HG02610 (cell line): ENCODE measurements at regions not wholly inside any gene's neighbourhood (a gene's known extent, or its start where the extent isn't known, plus 50 kb on each side); places are given as distances from the start of the nearest gene placed in this dataset.
"Not testable (repeated sequence)": the region's sequence is repeated elsewhere in the genome, so short reads cannot be mapped to it uniquely, and the experiment has no call there.

ENCODE experiments used
- ATAC-seq: cut with Tn5 transposase; IDR thresholded peaks from one replicate; pipeline ENCODE4 v1.9.1; 2021; ENCODE audit warnings: mild to moderate bottlenecking, moderate library complexity; ENCODE audit not compliant: unreplicated experiment

DNA sequence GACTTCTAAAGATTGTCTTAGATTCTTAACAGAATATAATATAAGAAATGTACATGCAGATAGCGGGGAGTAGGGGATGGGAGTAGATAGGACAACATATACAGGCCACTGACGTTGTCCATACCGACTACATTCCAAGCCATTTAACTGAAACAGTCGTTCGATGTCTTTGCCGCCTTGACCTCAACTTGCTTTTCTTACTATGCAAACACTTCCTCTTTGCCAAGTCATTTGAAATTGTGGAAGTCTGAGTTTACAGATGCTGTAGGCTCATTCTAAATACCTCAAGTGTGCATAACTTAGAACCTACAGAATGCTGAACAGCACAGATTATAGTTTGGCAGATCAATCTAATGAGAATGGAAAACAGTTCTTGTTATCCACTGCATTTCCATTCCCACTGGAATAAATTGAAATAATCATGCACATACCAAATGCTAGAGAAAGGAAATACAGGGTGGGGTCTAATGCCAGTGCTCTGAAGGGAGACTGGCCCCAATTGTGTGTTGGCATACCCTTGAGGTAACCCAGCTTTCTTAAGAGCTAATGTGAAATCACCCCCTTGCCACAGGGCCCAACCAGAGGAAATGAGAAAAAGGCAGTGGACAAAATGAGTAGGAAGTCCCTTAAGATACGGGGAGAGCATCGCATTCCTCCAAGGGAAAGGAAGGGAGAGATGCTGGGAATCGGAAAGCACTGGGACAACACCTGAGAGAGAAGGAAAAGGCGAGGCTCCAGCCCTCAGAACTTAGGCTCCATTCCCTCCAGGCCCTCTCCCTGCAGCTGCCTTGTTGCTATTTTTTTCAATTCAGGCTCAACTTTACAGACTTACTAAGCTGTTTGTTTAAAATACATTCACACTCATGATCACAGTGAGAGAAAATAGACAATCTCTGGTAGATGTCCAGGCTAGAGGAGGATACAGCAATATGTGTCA is 380.9 kb upstream of the TMTC1 start:
- no peak for ATAC-seq

DNA sequence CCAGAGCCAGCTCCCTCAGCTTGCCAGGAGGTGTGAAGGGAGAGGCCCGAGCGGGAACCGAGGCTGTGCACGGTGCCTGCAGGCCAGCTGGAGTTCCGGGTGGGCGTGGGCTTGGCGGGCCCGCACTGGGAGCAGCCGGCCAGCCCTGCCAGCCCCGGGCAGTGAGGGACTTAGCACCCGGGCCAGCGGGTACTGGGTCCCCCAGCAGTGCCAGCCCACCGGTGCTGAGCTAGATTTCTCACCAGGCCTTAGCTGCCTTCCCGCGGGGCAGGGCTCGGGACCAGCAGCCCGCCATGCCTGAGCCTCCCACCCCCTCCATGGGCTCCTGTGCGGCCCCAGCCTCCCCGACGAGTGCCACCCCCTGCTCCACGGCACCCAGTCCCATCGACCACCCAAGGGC is 373.1 kb upstream of the TMTC1 start:
- not testable (repeated sequence) for ATAC-seq

DNA sequence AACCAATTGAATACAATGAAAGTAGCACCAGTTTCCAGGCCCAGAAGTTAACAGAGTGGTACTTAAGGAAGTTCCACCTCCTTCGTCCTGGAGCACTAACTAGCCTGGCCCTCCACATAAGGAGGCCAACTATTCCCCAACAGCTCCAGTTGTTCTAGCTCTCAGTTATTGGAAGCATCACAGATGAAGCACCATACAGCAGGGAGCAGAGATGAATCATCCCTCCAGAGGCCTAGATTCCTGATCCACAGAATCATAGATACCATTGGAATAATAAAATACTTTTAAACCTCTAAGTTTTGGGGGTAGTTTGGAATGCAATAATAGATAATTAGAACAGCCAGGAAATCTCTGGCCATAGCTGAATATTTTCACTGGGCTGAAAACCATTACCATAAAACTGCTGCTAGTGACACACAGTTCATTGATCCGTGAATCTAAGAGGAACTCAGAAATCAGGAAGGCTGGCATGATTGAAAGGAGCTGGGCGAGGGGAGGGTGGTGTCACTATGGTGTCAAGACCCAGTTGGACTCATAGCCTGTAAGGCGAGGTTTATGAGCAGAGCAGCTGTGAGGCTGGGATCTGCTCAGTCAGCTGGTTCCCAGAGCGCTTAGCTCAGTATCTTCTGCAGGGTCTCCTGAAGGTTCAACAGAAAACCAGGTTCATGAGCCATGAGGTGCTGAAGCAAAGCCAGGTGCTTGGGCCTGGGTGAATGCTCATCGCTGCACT is 371.4 kb upstream of the TMTC1 start:
- ATAC-seq = no peak

DNA sequence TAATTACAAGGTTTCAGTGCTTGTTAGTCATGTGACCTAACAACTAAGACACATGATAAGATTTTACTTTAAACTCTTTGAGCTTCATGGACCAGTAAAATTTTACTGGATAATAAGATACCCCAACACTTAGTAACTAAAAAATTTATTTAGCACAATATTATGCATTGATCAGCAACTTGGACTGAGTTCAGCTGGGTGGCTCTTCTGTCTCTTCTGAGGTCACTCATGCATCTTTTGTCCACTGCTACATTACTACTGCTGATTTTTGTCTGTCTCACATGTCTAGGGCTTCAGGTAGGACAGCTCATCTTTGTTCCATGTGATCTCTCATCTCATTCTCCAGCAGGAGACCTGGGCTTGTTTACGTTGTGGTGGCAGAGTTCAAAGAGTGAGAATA is 370.2 kb upstream of the TMTC1 start:
- ATAC-seq = no peak

DNA sequence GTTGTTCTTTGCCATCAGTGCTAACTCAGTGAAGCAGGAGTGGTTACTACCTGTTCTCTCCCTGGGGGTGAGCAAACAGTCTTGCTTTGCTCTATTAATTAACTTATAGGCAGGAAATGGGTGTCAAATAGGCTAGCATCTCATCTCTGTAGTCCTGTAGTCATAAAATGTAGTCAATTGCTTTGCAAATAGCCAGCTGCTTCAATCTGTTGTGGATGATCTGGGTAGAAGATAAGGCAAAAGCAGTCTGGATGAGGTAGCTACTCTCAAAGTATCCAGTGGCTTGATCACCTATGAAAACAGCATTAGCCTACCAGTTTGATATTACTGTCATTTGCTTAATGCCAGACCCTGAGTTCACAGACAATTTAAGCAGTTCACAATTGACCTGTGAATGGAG is 369.0 kb upstream of the TMTC1 start:
- no peak for ATAC-seq

DNA sequence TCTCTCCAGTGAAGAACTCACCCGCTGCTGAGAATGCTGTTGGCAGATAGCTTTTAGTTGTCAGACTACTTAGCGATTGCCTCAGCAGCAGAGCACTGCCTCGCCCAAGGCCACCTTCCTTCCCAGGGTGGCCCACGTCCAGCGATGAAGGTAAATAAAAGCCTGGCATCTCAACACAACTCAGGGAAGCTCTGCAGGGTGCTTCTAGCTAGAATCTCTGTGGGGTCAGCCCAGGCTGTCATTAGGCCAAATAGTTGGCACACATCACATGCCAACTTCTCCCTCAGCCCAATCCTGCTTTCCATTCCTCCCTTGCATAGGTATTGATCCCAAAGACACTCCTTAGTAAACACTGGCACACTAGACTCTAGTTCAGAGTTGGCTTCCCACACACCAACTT is 368.1 kb upstream of the TMTC1 start:
- no peak for ATAC-seq

DNA sequence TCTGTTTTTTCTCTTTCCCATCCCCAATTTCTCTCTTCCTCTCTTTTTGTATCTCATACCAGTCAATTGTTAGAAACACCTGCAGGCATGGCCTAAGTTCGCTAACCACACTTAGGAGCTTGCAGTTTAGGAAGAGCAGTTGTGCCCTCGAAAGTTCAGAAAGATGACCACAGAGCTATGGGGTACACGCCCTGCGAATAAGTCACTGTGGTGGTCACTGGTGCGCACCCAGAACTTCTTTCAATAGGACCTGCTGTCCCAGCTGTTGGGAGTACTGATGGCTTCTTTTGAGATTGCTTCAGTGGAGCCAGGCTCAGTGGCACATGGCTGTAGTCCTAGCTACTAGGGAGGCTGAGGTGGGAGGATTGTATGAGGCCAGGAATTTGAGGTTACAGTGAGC is 362.8 kb upstream of the TMTC1 start:
- ATAC-seq = no peak

DNA sequence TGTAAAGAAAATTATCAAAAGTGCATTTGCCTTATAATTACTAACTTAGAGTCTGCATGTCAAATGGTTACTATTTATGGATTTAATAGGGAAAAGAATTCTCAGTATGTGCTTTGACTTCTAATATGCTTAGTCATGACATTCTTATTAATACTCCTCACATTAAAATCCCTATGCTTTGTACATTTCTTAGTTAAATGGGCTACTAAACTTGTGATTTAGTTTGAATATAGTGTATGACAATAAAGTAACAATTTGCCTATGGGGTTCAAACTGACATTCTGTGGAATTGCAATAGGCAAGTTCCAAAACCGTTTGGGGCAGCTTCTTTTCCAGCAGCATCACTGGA is 361.9 kb upstream of the TMTC1 start:
- no peak for ATAC-seq

DNA sequence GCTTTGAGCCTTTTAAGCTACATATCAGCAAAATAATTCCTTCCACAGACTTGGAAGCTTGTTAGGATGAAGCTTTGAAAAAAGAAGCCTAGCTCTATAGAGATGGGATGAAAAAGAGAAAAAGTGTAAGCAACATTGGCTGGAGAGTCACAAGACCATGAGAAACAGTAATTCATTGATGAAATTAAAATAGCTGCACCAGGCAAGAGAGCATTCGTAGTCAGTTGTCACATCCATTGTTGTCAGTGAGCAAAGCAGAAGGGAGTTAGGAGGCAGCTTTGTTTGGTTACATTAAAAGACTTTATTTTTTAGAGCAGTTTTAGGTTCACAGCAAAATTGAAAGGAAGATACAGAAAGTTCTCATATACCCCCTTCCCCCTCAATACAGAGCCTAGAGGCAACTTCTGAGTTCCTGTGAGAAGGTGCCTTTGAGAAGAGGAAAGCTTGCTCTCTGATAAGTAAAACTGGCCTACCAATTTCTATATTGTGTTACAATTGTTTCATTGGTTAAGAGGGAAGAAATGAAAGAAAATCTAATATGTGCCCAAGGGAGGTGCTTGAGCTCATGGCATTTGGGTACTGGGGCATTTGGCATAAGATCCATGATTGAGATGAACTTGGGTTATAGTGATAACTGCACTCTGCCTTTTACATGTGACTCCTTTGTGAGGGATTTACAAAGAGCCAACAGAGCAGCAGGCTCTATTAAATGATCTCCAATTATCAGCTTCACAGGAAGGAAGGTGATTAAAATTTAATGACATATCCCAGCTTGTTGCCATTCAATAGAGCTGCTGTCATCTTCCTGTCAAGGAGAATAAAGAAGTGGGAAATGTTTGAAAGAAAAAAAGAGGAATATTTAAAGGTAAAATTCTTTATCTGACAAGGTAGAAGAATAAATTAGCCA is 361.3 kb upstream of the TMTC1 start:
- ATAC-seq = no peak

DNA sequence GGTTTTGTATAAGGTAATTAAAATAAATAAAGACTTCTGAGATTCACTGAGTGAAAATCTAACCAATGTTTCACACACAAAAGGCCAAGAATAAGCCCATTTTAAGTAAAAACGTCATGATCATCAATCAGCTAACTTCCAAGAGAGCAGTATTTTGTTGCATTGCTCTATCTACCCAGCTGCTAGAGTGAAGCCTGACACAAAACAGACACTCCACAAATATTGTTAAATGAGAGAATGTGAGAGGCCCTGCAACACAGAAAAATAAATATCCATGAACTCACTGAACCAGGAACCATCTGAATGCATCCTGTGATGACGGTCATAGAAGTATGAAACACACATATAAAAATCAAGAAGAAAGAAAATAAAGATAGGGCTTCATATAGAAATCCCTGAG is 358.6 kb upstream of the TMTC1 start:
- ATAC-seq = no peak

DNA sequence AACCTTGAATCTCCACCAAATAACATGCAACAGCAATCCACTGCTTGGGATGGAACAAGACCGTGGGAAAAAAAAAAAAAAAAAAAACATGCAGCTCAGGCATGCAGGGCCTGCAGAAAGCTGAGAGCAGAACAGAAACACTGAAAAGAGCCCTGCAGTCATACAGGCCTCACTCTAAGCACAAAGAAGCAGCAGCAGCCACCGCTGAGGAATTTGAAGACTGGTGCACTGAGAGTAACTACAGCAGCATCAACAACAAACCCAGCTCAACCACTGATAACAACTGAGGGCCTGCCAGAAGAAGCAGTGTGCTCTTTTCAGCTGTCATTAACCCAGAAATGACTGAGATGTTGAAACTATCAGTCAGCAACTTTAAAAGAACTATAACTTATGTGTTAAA is 354.7 kb upstream of the TMTC1 start:
- no peak for ATAC-seq

DNA sequence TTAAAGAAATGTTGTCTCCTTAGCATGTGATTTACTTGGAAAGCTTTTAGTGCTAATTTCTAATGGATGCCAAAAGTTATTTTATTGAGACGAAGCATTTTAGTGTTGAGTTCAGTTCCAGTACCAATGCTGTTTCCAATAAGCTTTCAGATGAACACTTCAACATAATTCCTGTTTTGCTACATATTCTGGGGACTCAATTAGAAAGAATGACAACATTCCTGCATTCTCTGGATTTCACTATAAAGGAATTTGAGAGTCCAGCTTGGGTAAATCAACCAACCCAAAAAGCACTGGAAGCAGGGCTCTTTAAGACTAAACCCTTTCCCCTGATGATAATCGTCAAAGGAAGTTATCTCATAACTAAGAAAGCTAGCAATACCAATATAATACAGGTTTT is 353.0 kb upstream of the TMTC1 start:
- ATAC-seq = no peak

DNA sequence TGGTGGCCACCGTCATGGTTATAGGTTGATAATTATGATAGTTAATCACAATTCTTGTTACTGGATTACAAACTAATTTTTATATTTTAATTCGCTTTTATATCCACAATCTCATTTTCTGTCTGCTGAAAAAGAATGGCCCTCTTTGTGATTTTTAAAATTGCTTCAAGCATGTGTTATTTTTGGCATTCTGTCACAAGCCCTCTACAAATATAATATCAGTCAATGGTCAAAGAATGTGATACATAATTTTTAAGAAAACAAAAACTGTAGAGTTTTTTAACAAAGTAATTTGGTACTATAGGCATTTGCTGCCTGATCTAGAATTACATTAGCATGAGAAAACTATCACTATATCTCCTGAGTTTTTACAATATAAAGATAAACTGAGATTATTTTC is 352.0 kb upstream of the TMTC1 start:
- ATAC-seq = no peak

DNA sequence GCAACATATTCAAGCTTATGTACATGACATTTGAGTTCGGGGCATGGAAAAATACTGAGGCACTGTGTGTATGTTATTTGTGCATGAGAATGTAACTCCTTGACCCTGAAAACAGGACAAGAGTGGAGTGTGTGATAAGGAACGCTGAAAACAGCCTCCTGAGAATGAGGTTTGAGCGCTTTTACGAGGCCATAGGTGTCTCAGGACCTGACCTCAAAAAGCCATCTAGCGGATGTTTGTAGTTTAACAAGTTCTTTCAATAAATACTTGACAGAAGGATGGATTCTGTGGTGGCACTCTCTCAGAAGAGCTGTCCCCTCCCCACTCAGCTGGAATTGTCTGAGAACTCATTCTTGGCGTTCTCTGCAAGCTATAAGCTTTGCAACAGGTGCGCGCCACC is 350.5 kb upstream of the TMTC1 start:
- no peak for ATAC-seq

DNA sequence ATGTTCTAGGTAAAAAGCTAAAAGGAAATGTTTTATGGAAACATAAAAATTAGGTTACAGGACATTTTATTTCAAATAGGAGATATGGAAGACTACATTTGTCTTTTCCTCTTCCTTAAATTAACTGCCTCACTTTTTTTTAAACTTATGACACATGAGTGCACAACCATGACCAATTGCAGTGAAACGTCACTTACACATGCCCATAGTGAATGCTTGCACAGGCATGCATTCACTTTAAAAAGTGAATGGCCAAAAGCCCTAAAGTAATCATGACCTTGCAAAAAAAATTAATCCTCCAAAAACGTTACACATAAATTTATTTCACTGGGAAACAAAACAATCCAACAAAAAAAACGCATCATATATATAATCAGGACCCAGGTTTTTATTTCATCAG is 343.2 kb upstream of the TMTC1 start:
- ATAC-seq = no peak

DNA sequence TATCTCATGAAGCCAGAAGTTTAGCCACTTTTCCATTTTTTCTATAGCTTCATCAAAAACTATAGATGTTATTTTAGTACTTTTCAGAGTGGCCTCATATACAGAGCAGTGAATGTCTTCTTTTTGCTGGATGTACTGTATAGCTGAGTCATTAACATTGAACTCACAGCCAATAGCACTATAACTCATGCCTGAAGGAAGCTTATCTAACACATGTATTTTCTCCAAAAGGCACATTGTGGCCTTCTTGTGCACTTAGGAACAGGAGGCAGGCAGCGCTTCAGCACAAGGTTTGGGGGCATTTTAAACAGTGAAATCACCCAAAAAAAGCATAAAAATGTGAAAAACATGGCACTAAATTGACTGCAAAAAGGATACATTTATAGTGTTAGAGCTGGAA is 336.8 kb upstream of the TMTC1 start:
- ATAC-seq = no peak

DNA sequence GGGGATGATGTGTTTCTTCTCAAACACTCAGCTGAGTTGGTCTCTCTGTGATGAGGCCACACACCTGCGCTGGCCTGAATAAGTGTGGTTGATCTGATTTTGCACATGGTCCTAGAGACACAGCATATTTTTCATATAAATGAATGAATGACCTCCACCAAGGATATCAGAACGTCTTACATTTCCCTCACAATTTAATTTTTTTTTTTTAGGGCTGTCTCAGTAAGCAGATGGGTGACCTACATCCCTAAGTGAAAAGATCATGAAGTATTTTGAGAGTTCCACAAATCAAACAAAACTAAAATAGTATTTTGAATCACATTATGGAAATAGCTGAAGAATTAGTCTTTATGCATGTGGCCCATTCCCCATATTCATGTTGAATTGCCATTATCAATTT is 333.7 kb upstream of the TMTC1 start:
- ATAC-seq = no peak

DNA sequence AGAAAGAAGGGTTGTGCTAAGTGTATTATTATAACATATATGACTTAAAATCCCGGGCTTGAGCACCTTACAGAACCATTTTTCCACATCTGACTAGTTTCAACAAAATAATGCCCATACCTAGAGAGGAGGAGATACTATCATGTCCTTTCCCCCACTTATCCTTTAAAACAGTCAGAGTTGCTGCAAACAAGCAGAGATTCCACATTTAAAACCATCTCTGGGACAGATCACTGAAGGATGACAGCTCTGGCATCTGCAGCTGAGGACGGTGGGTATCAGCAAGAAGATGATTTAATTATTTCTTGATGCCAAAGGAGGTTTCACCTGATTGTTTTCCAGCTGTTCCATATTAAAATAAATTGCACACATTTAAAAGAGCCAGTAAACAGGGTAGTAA is 328.0 kb upstream of the TMTC1 start:
- ATAC-seq = no peak

DNA sequence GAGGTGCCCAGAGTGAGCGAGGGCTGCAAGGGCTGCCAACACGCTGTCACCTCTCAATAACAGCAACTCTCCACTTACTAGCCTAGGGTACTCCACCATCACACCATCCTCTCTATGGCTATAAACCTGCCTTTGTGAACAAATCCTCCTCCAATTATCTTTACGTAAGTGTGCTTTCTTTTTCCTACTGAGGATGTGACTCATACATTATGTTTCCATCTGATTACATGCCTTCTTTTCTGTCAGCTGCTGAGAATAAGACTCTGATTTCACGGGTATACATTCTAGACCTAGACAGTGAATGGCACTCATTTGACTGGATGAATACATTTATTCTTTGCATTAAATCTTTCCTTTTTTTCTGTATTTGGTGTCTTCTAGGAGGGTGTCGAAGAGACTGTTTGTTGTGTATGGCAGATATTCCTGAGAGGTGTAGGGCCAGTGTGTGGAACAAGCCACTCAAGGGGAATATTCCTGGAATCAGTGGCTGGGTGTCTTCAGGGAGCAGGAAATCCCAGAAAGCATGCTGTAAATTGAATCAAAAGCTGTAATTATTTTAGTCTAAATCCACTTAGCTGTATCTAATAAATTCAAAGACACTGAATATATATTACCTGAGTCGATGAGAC is 327.3 kb upstream of the TMTC1 start:
- ATAC-seq = no peak

DNA sequence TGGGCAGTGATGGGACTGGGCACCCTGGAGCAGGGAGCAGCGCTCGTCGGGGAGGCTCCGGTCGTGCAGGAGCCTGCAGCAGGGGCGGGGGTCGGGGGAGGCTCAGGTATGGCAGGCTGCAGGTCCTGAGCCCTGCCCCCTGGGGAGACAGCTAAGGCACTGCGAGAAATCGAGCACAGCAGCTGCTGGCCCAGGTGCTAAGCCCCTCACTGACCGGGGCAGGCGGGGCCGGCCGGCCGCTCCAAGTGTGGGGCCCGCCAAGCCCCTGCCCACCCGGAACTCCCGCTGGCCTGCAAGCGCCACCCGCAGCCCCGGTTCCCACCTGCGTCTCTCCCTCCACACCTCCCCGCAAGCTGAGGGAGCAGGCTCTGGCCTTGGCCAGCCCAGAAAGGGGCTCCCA is 326.8 kb upstream of the TMTC1 start:
- ATAC-seq = no peak

DNA sequence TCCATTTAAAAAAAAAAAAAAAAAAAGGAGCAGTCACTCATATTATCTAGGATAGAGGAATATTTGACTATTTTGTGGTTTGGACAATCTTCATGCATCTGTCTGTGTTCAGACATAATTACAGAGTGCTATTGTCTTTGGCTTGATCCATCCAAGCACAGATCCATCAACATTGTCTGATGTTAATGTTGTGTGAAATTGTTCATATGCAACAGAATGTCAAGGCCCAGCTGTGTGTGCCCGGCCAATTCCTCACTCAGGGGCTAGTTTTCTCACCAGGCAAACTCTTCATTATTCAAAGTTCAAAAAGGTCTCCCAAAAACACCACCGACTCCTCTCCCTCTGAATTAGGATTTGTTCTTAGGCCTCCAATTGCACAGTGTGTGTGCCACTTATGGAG is 324.9 kb upstream of the TMTC1 start:
- ATAC-seq = no peak
